Parathyroid adenoma (tissue), 2 donors: ENCODE measurements at regions not wholly inside any gene's neighbourhood (a gene's known extent, or its start where the extent isn't known, plus 50 kb on each side); places are given as distances from the start of the nearest gene placed in this dataset.

Source experiments
- H2AFZ ChIP-seq: fragments of 300-600 bp; sonication (generic); one replicate; pipeline ENCODE4 v1.7.0; 2017; ENCODE audit warnings: antibody characterized with exemption, mild to moderate bottlenecking
- H3K27ac ChIP-seq: fragments of 300-600 bp; sonication (generic); one replicate; pipeline ENCODE4 v1.7.0; 2017
- H3K27me3 ChIP-seq: fragments of 300-600 bp; sonication (generic); one replicate; pipeline ENCODE4 v1.7.0; 2017; ENCODE audit warnings: low read length; ENCODE audit not compliant: control insufficient read depth, insufficient read depth
- H3K36me3 ChIP-seq: fragments of 300-600 bp; sonication (generic); one replicate; pipeline ENCODE4 v1.7.0; 2017; ENCODE audit warnings: low read length; ENCODE audit not compliant: control insufficient read depth, insufficient read depth
- H3K4me1 ChIP-seq: fragments of 300-600 bp; sonication (generic); one replicate; pipeline ENCODE4 v1.7.0; 2017; ENCODE audit warnings: control low read depth
- H3K4me2 ChIP-seq: fragments of 300-600 bp; sonication (generic); one replicate; pipeline ENCODE4 v1.7.0; 2017; ENCODE audit warnings: low read length
- H3K4me3 ChIP-seq: fragments of 300-600 bp; sonication (generic); one replicate; pipeline ENCODE4 v1.7.0; 2017; ENCODE audit warnings: low read depth, low read length
- H3K79me2 ChIP-seq: fragments of 300-600 bp; sonication (generic); one replicate; pipeline ENCODE4 v1.7.0; 2017; ENCODE audit warnings: control low read depth
- H3K9ac ChIP-seq: fragments of 300-600 bp; sonication (generic); one replicate; pipeline ENCODE4 v1.7.0; 2017; ENCODE audit warnings: mild to moderate bottlenecking
- H3K9me3 ChIP-seq: fragments of 300-600 bp; sonication (generic); one replicate; pipeline ENCODE4 v1.7.0; 2017; ENCODE audit warnings: low read length; ENCODE audit not compliant: control insufficient read depth
- CTCF ChIP-seq: fragments of 300-600 bp; sonication (generic); IDR thresholded peaks from one replicate; pipeline ENCODE4 v1.7.0; 2017; ENCODE audit warnings: antibody characterized with exemption, mild to moderate bottlenecking
- donor health status: primary hyperparathyroidism.

- peaks cover 6% of the 10 kb centered on the region for H3K4me1 ChIP-seq
- no peak overlapping the region for H3K4me2 ChIP-seq
- no peaks in the 10 kb centered on the region for H3K9me3 ChIP-seq
- no peaks in the 10 kb centered on the region for H3K36me3 ChIP-seq
- no peak for TF ChIP-seq CTCF
- no peaks in the 10 kb centered on the region for H3K79me2 ChIP-seq
- H3K27me3 ChIP-seq = no peaks in the 10 kb centered on the region
- no peak overlapping the region for H2AFZ ChIP-seq
- no peak overlapping the region for H3K27ac ChIP-seq
- H3K9ac ChIP-seq = no peak overlapping the region
- no peak overlapping the region for H3K4me3 ChIP-seq
Measured at GRCh38 chr10:126842356-126842755, 62.9 kb upstream of the DOCK1 start.

- Histone ChIP-seq H3K4me3 (no peak overlapping the region), H3K27me3 (no peaks in the 10 kb centered on the region), H3K9me3 (no peaks in the 10 kb centered on the region), H3K4me1 (peaks cover 6% of the 10 kb centered on the region), H3K27ac (no peak overlapping the region), H3K4me2 (no peak overlapping the region), H2AFZ (no peak overlapping the region), H3K9ac (no peak overlapping the region), H3K79me2 (no peaks in the 10 kb centered on the region), H3K36me3 (no peaks in the 10 kb centered on the region)
- no peak for TF ChIP-seq CTCF
Measured at GRCh38 chr10:126842836-126843235, 62.4 kb upstream of the DOCK1 start.

GRCh38 chr10:126843299-126843934, 61.8 kb upstream of the DOCK1 start:
- H3K36me3 ChIP-seq = no peaks in the 10 kb centered on the region
- H2AFZ ChIP-seq = no peak overlapping the region
- peaks cover 6% of the 10 kb centered on the region for H3K4me1 ChIP-seq
- H3K79me2 ChIP-seq = no peaks in the 10 kb centered on the region
- TF ChIP-seq CTCF = no peak
- H3K27ac ChIP-seq = no peak overlapping the region
- H3K27me3 ChIP-seq = no peaks in the 10 kb centered on the region
- no peaks in the 10 kb centered on the region for H3K9me3 ChIP-seq
- H3K4me3 ChIP-seq = no peak overlapping the region
- no peak overlapping the region for H3K9ac ChIP-seq
- no peak overlapping the region for H3K4me2 ChIP-seq

GRCh38 chr10:126844406-126844805, 60.8 kb upstream of the DOCK1 start:
- no peak overlapping the region for H3K27ac ChIP-seq
- no peak overlapping the region for H3K4me2 ChIP-seq
- H3K27me3 ChIP-seq = no peaks in the 10 kb centered on the region
- no peak overlapping the region for H2AFZ ChIP-seq
- TF ChIP-seq CTCF = no peak
- H3K4me1 ChIP-seq = peaks cover 4% of the 10 kb centered on the region
- no peaks in the 10 kb centered on the region for H3K79me2 ChIP-seq
- H3K4me3 ChIP-seq = no peak overlapping the region
- H3K9me3 ChIP-seq = no peaks in the 10 kb centered on the region
- H3K36me3 ChIP-seq = no peaks in the 10 kb centered on the region
- no peak overlapping the region for H3K9ac ChIP-seq

- Histone ChIP-seq H3K4me1 (no peaks in the 10 kb centered on the region), H2AFZ (no peak overlapping the region), H3K9ac (no peak overlapping the region), H3K27me3 (no peaks in the 10 kb centered on the region), H3K4me3 (no peak overlapping the region), H3K9me3 (no peaks in the 10 kb centered on the region), H3K36me3 (no peaks in the 10 kb centered on the region), H3K79me2 (no peaks in the 10 kb centered on the region), H3K4me2 (no peak overlapping the region), H3K27ac (no peak overlapping the region)
- no peak for TF ChIP-seq CTCF
Measured at GRCh38 chr10:126846469-126846868, 58.8 kb upstream of the DOCK1 start.
